IMR-90 (cell line): ENCODE measurements at regions not wholly inside any gene's neighbourhood (a gene's known extent, or its start where the extent isn't known, plus 50 kb on each side); places are given as distances from the start of the nearest gene placed in this dataset.

Source experiments
- ATAC-seq: fragments of 200-7000 bp; cut with Tn5 transposase; 2 replicates; pipeline ENCODE4 v1.9.1; 2020; ENCODE audit warnings: low read depth, mild to moderate bottlenecking, moderate library complexity
- BruUV-seq: library from RNA; stranded (reverse); fragments of 400-500 nt; replicated peaks from 2 replicates; lab custom pipeline; 2021; lab: Mats Ljungman, UMichigan
- CTCF ChIA-PET: fragments of 300-600 bp; formaldehyde crosslinking; extraction: SDS; loops from one replicate; lab custom pipeline; 2021; ENCODE audit warnings: antibody characterized with exemption; lab: Yijun Ruan, JAX
- POLR2A ChIA-PET: fragments of 300-600 bp; sonication (Branson Sonifier 250); formaldehyde crosslinking; loops from one replicate; lab custom pipeline; 2022; ENCODE audit warnings: antibody characterized with exemption; ENCODE audit not compliant: unreplicated experiment; lab: Charles Lee
- DNase-seq: peaks from one replicate; pipeline ENCODE4 v3.0.0; 2013
- H2AFZ ChIP-seq: replicated peaks from 2 replicates; pipeline ENCODE3; 2013; ENCODE audit warnings: low read length, mild to moderate bottlenecking; ENCODE audit not compliant: poor library complexity
- H2AK5ac ChIP-seq: 2 replicates; pipeline ENCODE4 v1.6.1; 2013; ENCODE audit warnings: low read depth, low read length, inconsistent platforms
- H2AK9ac ChIP-seq: replicated peaks from 2 replicates; pipeline ENCODE3; 2013; ENCODE audit warnings: mild to moderate bottlenecking, low read depth, low read length, moderate library complexity; ENCODE audit not compliant: poor library complexity
- H2BK120ac ChIP-seq: 2 replicates; pipeline ENCODE4 v1.6.1; 2013; ENCODE audit warnings: low read depth, low read length, inconsistent platforms
- H2BK15ac ChIP-seq: 3 replicates; pipeline ENCODE4 v1.6.1; 2013; ENCODE audit warnings: low read depth, low read length, inconsistent platforms
- H2BK20ac ChIP-seq: 2 replicates; pipeline ENCODE4 v1.6.1; 2013; ENCODE audit warnings: low read depth, mild to moderate bottlenecking, inconsistent platforms, low read length, moderate library complexity
- H2BK5ac ChIP-seq: 2 replicates; pipeline ENCODE4 v1.6.1; 2013; ENCODE audit warnings: mild to moderate bottlenecking, low read depth, low read length, inconsistent platforms; ENCODE audit not compliant: poor library complexity, severe bottlenecking
- H3K14ac ChIP-seq: replicated peaks from 2 replicates; pipeline ENCODE4 v1.6.1; 2013; ENCODE audit warnings: low read depth, low read length, inconsistent platforms
- H3K18ac ChIP-seq: 2 replicates; pipeline ENCODE4 v1.6.1; 2013; ENCODE audit warnings: low read depth, low read length, control low read depth
- H3K23ac ChIP-seq: 2 replicates; pipeline ENCODE4 v1.6.1; 2013; ENCODE audit warnings: low read depth, low read length, inconsistent platforms
- H3K27ac ChIP-seq: 2 replicates; pipeline ENCODE4 v1.5.1; 2013; ENCODE audit warnings: mild to moderate bottlenecking, control low read depth, low read length; ENCODE audit not compliant: insufficient read depth
- H3K27me3 ChIP-seq: 2 replicates; pipeline ENCODE4 v1.6.1; 2013; ENCODE audit warnings: low read length; ENCODE audit not compliant: control insufficient read depth, insufficient read depth
- H3K36me3 ChIP-seq: 2 replicates; pipeline ENCODE4 v1.6.1; 2013; ENCODE audit warnings: low read length, mixed read lengths; ENCODE audit not compliant: control insufficient read depth, insufficient read depth
- H3K4ac ChIP-seq: 2 replicates; pipeline ENCODE4 v1.6.1; 2013; ENCODE audit warnings: low read depth, low read length, inconsistent platforms
- H3K4me1 ChIP-seq: 2 replicates; pipeline ENCODE4 v1.6.1; 2013; ENCODE audit warnings: low read length, mixed read lengths; ENCODE audit not compliant: control insufficient read depth, insufficient read depth
- H3K4me2 ChIP-seq: 2 replicates; pipeline ENCODE4 v1.6.1; 2013; ENCODE audit warnings: low read depth, mild to moderate bottlenecking, control low read depth, low read length, moderate library complexity
- H3K4me3 ChIP-seq: 2 replicates; pipeline ENCODE4 v1.5.1; 2013; ENCODE audit warnings: low read depth, mild to moderate bottlenecking, control low read depth, low read length, moderate library complexity; ENCODE audit not compliant: insufficient read depth
- H3K56ac ChIP-seq: 2 replicates; pipeline ENCODE4 v1.6.1; 2013; ENCODE audit warnings: low read length, inconsistent platforms; ENCODE audit not compliant: insufficient read depth; ENCODE audit errors: extremely low read depth
- H3K79me1 ChIP-seq, 2 experiments: 2 replicates each; pipeline ENCODE4 v1.6.1; 2013; ENCODE audit warnings: low read length in 2 of 2, inconsistent platforms in 1 of 2, low read depth in 1 of 2
- H3K9ac ChIP-seq: 2 replicates; pipeline ENCODE4 v1.6.1; 2013; ENCODE audit warnings: low read depth, low read length, control low read depth
- H3K9me1 ChIP-seq: 2 replicates; pipeline ENCODE4 v1.6.1; 2013; ENCODE audit warnings: low read length, inconsistent platforms; ENCODE audit not compliant: insufficient read depth
- H3K9me3 ChIP-seq: 2 replicates; pipeline ENCODE4 v1.6.1; 2013; ENCODE audit warnings: low read length; ENCODE audit not compliant: control insufficient read depth, insufficient read depth
- H4K20me1 ChIP-seq: 2 replicates; pipeline ENCODE4 v1.6.1; 2013; ENCODE audit warnings: low read length, inconsistent platforms; ENCODE audit not compliant: insufficient read depth
- H4K5ac ChIP-seq: 2 replicates; pipeline ENCODE4 v1.6.1; 2013; ENCODE audit warnings: mild to moderate bottlenecking, low read depth, low read length, control low read depth
- H4K8ac ChIP-seq, 2 experiments: 2 replicates each; pipeline ENCODE4 v1.6.1; 2013; ENCODE audit warnings: low read depth in 2 of 2, low read length in 2 of 2, control low read depth in 1 of 2, inconsistent platforms in 1 of 2
- H4K91ac ChIP-seq: 2 replicates; pipeline ENCODE4 v1.6.1; 2013; ENCODE audit warnings: low read depth, low read length, inconsistent platforms; ENCODE audit not compliant: insufficient read depth
- CEBPB ChIP-seq: IDR thresholded peaks from 2 replicates; pipeline ENCODE4 v1.6.1; 2012; ENCODE audit warnings: low read depth, low read length, improper control_type of control experiment
- WGBS, 2 experiments: methylation state at CpG; one replicate each; pipeline versions ENCODE4 v1.1.5 to v1.1.7; 2013; ENCODE audit warnings: missing lambda C conversion rate in 2 of 2; ENCODE audit not compliant: insufficient read length in 1 of 2; ENCODE audit errors: extremely low coverage in 2 of 2; 5-methylcytosine and 5-hydroxymethylcytosine counted together
- dilution Hi-C: fragments of 300-500 bp; cut with HindIII; formaldehyde crosslinking; loops from one replicate; pipeline ENCODE4 v1.14.3; 2018; ENCODE audit warnings: low sequenced_read_pairs; ENCODE audit not compliant: unreplicated experiment
- in situ Hi-C: fragments of 300-500 bp; cut with MboI; formaldehyde crosslinking; loops from 3 replicates; pipeline ENCODE4 v1.14.3; 2019; ENCODE audit warnings: low sequenced_read_pairs, inconsistent platforms, mixed read lengths
- intact Hi-C: fragments of 100-400 bp; cut with micrococcal nuclease; formaldehyde crosslinking; loops from 2 replicates; pipeline ENCODE4 v1.10.0; 2022
- TF ChIP-seq, protein P1 (sequence below): conservative IDR thresholded peaks from 2 replicates; pipeline ENCODE4 v1.5.1; 2012; ENCODE audit warnings: mild to moderate bottlenecking, low read depth, low read length, improper control_type of control experiment

- in situ Hi-C loops = no loop called here
These were observed 739.4 kb downstream of the AACS start for GRCh38 chr12:125804660-125805059.

More at GRCh38 chr12:125804660-125805059, 739.4 kb downstream of the AACS start:
- no peak overlapping the region for H3K4me3 ChIP-seq
- H3K9me1 ChIP-seq = no peaks in the 10 kb centered on the region
- H2BK5ac ChIP-seq = no peak overlapping the region
- H3K18ac ChIP-seq = no peak overlapping the region
- no peak overlapping the region for H4K8ac ChIP-seq
- 50% methylated on average over 1 of the region's 7 CpGs; no CpG with 5 or more reads in 1 of the 2 experiments for WGBS, 2 experiments
- no peak overlapping the region for H3K4me2 ChIP-seq
- no peak overlapping the region for H3K14ac ChIP-seq
- H2AK9ac ChIP-seq = no peak overlapping the region
- no peak overlapping the region for H2BK15ac ChIP-seq
- H3K36me3 ChIP-seq = no peaks in the 10 kb centered on the region
- no peak overlapping the region for H4K91ac ChIP-seq
- no peak overlapping the region for H4K5ac ChIP-seq
- H3K4me1 ChIP-seq = no peaks in the 10 kb centered on the region
- no peaks in the 10 kb centered on the region for H4K20me1 ChIP-seq
- no peak overlapping the region for H2AFZ ChIP-seq
- intact Hi-C loops (no loop called here), dilution Hi-C loops (no loop called here)
- ATAC-seq = no peak
- no TSS peak for BruUV-seq
- no peak overlapping the region for H3K56ac ChIP-seq
- H2BK20ac ChIP-seq = no peak overlapping the region
- H3K27me3 ChIP-seq = no peaks in the 10 kb centered on the region
- H3K9ac ChIP-seq = no peak overlapping the region
- CTCF ChIA-PET = no interaction called here
- TF ChIP-seq, protein P1, sequence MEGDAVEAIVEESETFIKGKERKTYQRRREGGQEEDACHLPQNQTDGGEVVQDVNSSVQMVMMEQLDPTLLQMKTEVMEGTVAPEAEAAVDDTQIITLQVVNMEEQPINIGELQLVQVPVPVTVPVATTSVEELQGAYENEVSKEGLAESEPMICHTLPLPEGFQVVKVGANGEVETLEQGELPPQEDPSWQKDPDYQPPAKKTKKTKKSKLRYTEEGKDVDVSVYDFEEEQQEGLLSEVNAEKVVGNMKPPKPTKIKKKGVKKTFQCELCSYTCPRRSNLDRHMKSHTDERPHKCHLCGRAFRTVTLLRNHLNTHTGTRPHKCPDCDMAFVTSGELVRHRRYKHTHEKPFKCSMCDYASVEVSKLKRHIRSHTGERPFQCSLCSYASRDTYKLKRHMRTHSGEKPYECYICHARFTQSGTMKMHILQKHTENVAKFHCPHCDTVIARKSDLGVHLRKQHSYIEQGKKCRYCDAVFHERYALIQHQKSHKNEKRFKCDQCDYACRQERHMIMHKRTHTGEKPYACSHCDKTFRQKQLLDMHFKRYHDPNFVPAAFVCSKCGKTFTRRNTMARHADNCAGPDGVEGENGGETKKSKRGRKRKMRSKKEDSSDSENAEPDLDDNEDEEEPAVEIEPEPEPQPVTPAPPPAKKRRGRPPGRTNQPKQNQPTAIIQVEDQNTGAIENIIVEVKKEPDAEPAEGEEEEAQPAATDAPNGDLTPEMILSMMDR = no peak
- TF ChIP-seq CEBPB = 0 out of 2 replicates have a peak, but pooled peaks have one; percentile 45
- H2AK5ac ChIP-seq = no peak overlapping the region
- H2BK120ac ChIP-seq = no peak overlapping the region
- POLR2A ChIA-PET = no interaction called here
- peaks cover 19% of the 10 kb centered on the region for H3K9me3 ChIP-seq
- DNase-seq = no peak
- H3K4ac ChIP-seq = no peak overlapping the region
- no peak overlapping the region for H3K23ac ChIP-seq
- no peaks in the 10 kb centered on the region for H3K79me1 ChIP-seq
- no peak overlapping the region for H3K27ac ChIP-seq
